A549 (cell line): ENCODE measurements at regions not wholly inside any gene's neighbourhood (a gene's known extent, or its start where the extent isn't known, plus 50 kb on each side); places are given as distances from the start of the nearest gene placed in this dataset.
"Not testable (repeated sequence)": the region's sequence is repeated elsewhere in the genome, so short reads cannot be mapped to it uniquely, and the experiment has no call there.

ENCODE experiments used
- ATAC-seq, 2 experiments: fragments of 200-7000 bp in 1 of 2; fragments of >200 bp in 1 of 2; cut with Nextera tagmentation in 1 of 2; cut with Tn5 transposase in 1 of 2; 3 replicates each; pipeline versions ENCODE4 v1.8.0 to v1.9.1; 2018 to 2020; ENCODE audit warnings: mild to moderate bottlenecking in 1 of 2, moderate library complexity in 1 of 2
- CTCF ChIA-PET: fragments of 300-600 bp; sonication (Branson Sonifier 250); formaldehyde crosslinking; extraction: SDS; loops from one replicate; lab custom pipeline; 2021; ENCODE audit warnings: antibody characterized with exemption, inconsistent platforms; lab: Yijun Ruan, JAX
- POLR2A ChIA-PET: fragments of 350-600 bp; formaldehyde crosslinking; extraction: SDS; loops from one replicate; lab custom pipeline; 2021; ENCODE audit warnings: antibody characterized with exemption, inconsistent platforms; lab: Yijun Ruan, JAX
- DNase-seq, 2 experiments: peaks; one replicate each; pipeline versions ENCODE4 v3.0.0 to v3.0.0-alpha.2; 2011 to 2016; ENCODE audit warnings: low read depth in 1 of 2, low spot score in 1 of 2
- FAIRE-seq: peaks from 2 replicates; lab custom pipeline; 2011; peaks lifted over from hg19 to GRCh38; lab: Jason Lieb, UNC
- H3K27ac ChIP-seq, 2 experiments: fragments of >200 bp; sonication (Bioruptor Twin); formaldehyde crosslinking; 3 replicates each; pipeline ENCODE4 v1.5.1; 2016 to 2017
- H3K4me1 ChIP-seq: fragments of >200 bp; sonication (Bioruptor Twin); formaldehyde crosslinking; 3 replicates; pipeline ENCODE4 v1.6.1; 2016
- H3K4me2 ChIP-seq: fragments of >200 bp; sonication (Bioruptor Twin); formaldehyde crosslinking; 3 replicates; pipeline ENCODE4 v1.6.1; 2016
- H3K4me3 ChIP-seq: fragments of >200 bp; sonication (Bioruptor Twin); formaldehyde crosslinking; 3 replicates; pipeline ENCODE4 v1.5.1; 2016
- H3K9me3 ChIP-seq: fragments of >200 bp; sonication (Bioruptor Twin); formaldehyde crosslinking; 3 replicates; pipeline ENCODE4 v1.6.1; 2016
- CHD2 ChIP-seq: fragments of 150-350 bp; IDR thresholded peaks from 2 replicates; pipeline ENCODE4 v1.6.1; 2014; ENCODE audit warnings: low read length; ENCODE audit not compliant: partially characterized antibody
- CHD4 ChIP-seq: fragments of 200-600 bp; sonication (generic); IDR thresholded peaks from 2 replicates; pipeline ENCODE4 v1.6.1; 2016; ENCODE audit warnings: antibody characterized with exemption, mild to moderate bottlenecking, borderline replicate concordance
- EHMT2 ChIP-seq: fragments of 200-600 bp; sonication (generic); IDR thresholded peaks from 2 replicates; pipeline ENCODE4 v1.6.1; 2016; ENCODE audit warnings: antibody characterized with exemption, low read depth, mild to moderate bottlenecking, moderate library complexity
- ESRRA ChIP-seq: fragments of 150-350 bp; IDR thresholded peaks from 2 replicates; pipeline ENCODE4 v1.6.1; 2014; ENCODE audit warnings: mild to moderate bottlenecking, low read length, borderline replicate concordance
- FOSB ChIP-seq: fragments of 250-450 bp; sonication (Bioruptor Pico); IDR thresholded peaks from 2 replicates; pipeline ENCODE4 v1.5.0; 2020; ENCODE audit warnings: mild to moderate bottlenecking, moderate library complexity
- GATA3 ChIP-seq: IDR thresholded peaks from 2 replicates; pipeline ENCODE4 v1.6.1; 2012; ENCODE audit warnings: borderline replicate concordance
- HDAC2 ChIP-seq: fragments of 200-600 bp; sonication (generic); IDR thresholded peaks from 2 replicates; pipeline ENCODE4 v1.6.1; 2016
- HOXB13 ChIP-seq: fragments of 250-450 bp; sonication (Bioruptor Pico); IDR thresholded peaks from 2 replicates; pipeline ENCODE4 v1.5.0; 2020; ENCODE audit warnings: low read depth, mild to moderate bottlenecking, moderate library complexity
- KDM1A ChIP-seq: fragments of 200-600 bp; sonication (generic); IDR thresholded peaks from 2 replicates; pipeline ENCODE4 v1.6.1; 2016; ENCODE audit warnings: low read depth, mild to moderate bottlenecking
- MAFK ChIP-seq: fragments of 450-650 bp; IDR thresholded peaks from 2 replicates; pipeline ENCODE4 v1.6.1; 2014; ENCODE audit not compliant: partially characterized antibody
- MAZ ChIP-seq: fragments of 150-350 bp; IDR thresholded peaks from 2 replicates; pipeline ENCODE4 v1.6.1; 2014; ENCODE audit warnings: antibody characterized with exemption, low read depth, low read length, borderline replicate concordance
- NPAS2 ChIP-seq: fragments of 250-450 bp; sonication (Bioruptor Pico); IDR thresholded peaks from 2 replicates; pipeline ENCODE4 v1.8.0; 2022; ENCODE audit warnings: mild to moderate bottlenecking, moderate library complexity, borderline replicate concordance
- NR3C1 ChIP-seq: fragments of >200 bp; sonication (Bioruptor Twin); formaldehyde crosslinking; IDR thresholded peaks from 3 replicates; pipeline ENCODE4 v1.6.1; 2017
- POLR2A ChIP-seq: IDR thresholded peaks from 2 replicates; pipeline ENCODE4 v1.6.1; 2012; ENCODE audit warnings: mild to moderate bottlenecking, low read length
- POLR2AphosphoS2 ChIP-seq: conservative IDR thresholded peaks from 2 replicates; pipeline ENCODE4 v1.6.1; 2012; ENCODE audit warnings: low read length, improper control_type of control experiment, inconsistent platforms
- SMC3 ChIP-seq: fragments of >200 bp; sonication (Bioruptor Twin); formaldehyde crosslinking; IDR thresholded peaks from 3 replicates; pipeline ENCODE4 v1.6.1; 2018; ENCODE audit warnings: inconsistent platforms
- SREBF2 ChIP-seq: fragments of 450-650 bp; IDR thresholded peaks from 2 replicates; pipeline ENCODE4 v1.6.1; 2014; ENCODE audit warnings: mild to moderate bottlenecking, moderate library complexity
- TP53 ChIP-seq: fragments of 250-450 bp; sonication (Bioruptor Pico); IDR thresholded peaks from 2 replicates; pipeline ENCODE4 v1.5.0; 2021; ENCODE audit warnings: mild to moderate bottlenecking, moderate library complexity
- ZC3H11A ChIP-seq: fragments of 450-650 bp; IDR thresholded peaks from 2 replicates; pipeline ENCODE4 v1.6.1; 2014; ENCODE audit warnings: antibody characterized with exemption, mild to moderate bottlenecking
- ZFP36 ChIP-seq: fragments of 450-650 bp; IDR thresholded peaks from 2 replicates; pipeline ENCODE4 v1.6.1; 2014; ENCODE audit warnings: borderline replicate concordance; ENCODE audit not compliant: partially characterized antibody
- WGBS: methylation state at CpG from one replicate; pipeline ENCODE4 v1.1.6; 2017; ENCODE audit errors: missing lambda C conversion rate; 5-methylcytosine and 5-hydroxymethylcytosine counted together
- TF ChIP-seq, protein P1 (sequence below): IDR thresholded peaks from 2 replicates; pipeline ENCODE4 v1.6.1; 2012
- TF ChIP-seq, protein P2 (sequence below): fragments of >200 bp; sonication (Bioruptor Twin); formaldehyde crosslinking; IDR thresholded peaks from 2 replicates; pipeline ENCODE4 v1.6.1; 2016
- TF ChIP-seq, protein P3 (sequence below): fragments of >200 bp; sonication (Bioruptor Twin); formaldehyde crosslinking; IDR thresholded peaks from 3 replicates; pipeline ENCODE4 v1.5.1; 2016
- TF ChIP-seq, protein P4 (sequence below): IDR thresholded peaks from 2 replicates; pipeline ENCODE4 v1.6.1; 2012

DNA sequence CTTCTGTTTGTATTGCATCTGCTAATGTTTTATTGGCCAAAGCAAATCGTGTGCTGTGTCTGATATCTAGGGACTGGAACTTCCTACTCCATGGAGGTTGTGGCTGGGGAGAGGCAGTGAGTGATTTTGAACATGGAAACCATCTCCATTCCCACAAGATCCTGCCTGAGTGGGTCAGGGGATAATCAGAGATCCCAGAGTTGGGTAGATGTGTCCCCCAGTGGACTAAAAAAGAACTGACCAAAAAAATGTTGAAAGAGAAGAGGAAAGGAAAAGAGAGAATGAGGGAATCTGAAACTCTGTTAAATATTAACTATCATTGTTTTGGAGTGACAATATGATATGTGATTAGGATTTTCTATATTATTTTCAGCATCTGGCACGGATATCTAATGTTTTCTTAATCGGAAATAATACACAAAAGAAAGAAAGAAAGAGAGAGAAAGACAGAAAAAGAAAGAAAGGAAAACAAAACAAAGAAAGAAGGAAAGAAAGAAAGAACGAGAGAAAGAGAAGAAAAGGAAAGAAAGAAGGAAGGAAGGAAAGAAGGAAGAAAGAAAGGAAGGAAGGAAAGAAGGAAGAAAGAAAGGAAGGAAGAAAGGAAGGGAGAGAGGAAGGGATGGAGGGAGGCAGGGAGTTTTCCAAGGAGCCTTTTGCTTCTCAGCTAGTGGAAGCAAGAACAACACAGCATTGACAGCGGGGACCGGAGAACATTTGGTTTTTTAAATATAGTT is 638.5 kb downstream of the CCSER2 start:
- Histone ChIP-seq H3K4me1 (no peaks in the 10 kb centered on the region), H3K4me3 (no peak overlapping the region), H3K4me2 (no peak overlapping the region), H3K9me3 (no peaks in the 10 kb centered on the region), H3K27ac (no peak overlapping the region)
- ATAC-seq (peak in 1 of 2 experiments; percentile 26; a peak in 1 of 6 replicates), FAIRE-seq (no peak), DNase-seq (no peak)
- TF ChIP-seq EHMT2 = no peak
- ChIA-PET POLR2A (no interaction called here), CTCF (no interaction called here)
- 22% methylated on average over 6 of the region's 6 CpGs for WGBS

DNA sequence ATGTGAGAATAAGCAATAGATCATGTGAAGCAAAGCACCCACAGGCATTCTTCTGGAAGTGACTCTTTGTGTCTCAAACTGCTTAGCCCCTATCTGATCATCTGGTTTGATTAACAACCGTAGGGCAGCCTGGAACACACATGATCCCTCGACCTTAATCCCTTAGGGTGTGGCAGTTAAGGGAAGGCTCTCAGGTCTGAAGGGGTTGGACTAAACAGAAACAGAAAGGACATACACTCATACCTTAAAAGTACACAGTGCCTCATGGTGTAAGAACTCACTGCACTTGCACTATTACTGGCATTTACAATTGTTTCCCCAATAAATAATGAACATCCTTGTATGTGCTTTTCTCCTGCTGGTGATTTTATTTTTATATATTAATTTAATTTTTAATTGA is 640.9 kb downstream of the CCSER2 start:
- H3K27ac ChIP-seq, DNase-seq, H3K4me2 ChIP-seq, FAIRE-seq, H3K4me1 ChIP-seq, CTCF ChIA-PET, ATAC-seq, POLR2A ChIA-PET, H3K9me3 ChIP-seq, H3K4me3 ChIP-seq: not testable (repeated sequence)
- 4% methylated on average over 2 of the region's 2 CpGs for WGBS

- FAIRE-seq (no peak), DNase-seq (no peak), ATAC-seq (no peak)
- no peaks in the 10 kb centered on the region for H3K9me3 ChIP-seq
- TF ChIP-seq HOXB13 (CRISPR knock-in tag) (no peak), TP53 (CRISPR knock-in tag) (no peak), MAZ (no peak), GATA3 (no peak), CHD4 (no peak), CHD2 (no peak), POLR2AphosphoS2 (no peak), EHMT2 (no peak), MAFK (no peak), ZC3H11A (no peak), SMC3 (no peak), POLR2A (no peak), ESRRA (no peak), ZFP36 (no peak), NR3C1 (no peak)
- TF ChIP-seq, protein P1, sequence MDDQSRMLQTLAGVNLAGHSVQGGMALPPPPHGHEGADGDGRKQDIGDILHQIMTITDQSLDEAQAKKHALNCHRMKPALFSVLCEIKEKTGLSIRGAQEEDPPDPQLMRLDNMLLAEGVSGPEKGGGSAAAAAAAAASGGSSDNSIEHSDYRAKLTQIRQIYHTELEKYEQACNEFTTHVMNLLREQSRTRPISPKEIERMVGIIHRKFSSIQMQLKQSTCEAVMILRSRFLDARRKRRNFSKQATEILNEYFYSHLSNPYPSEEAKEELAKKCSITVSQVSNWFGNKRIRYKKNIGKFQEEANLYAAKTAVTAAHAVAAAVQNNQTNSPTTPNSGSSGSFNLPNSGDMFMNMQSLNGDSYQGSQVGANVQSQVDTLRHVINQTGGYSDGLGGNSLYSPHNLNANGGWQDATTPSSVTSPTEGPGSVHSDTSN = no peak
- H3K4me3 ChIP-seq = no peak overlapping the region
- no peaks in the 10 kb centered on the region for H3K4me1 ChIP-seq
- CTCF ChIA-PET = no interaction called here
- WGBS = 0% methylated on average over 1 of the region's 1 CpG
- no peak overlapping the region for H3K27ac ChIP-seq
- no peak overlapping the region for H3K4me2 ChIP-seq
- POLR2A ChIA-PET = no interaction called here
Observed at GRCh38 chr10:84987039-84987438, 658.6 kb downstream of the CCSER2 start.

- no peak overlapping the region for H3K4me2 ChIP-seq
Observed at GRCh38 chr10:84988011-84988410, 659.6 kb downstream of the CCSER2 start.

GRCh38 chr10:84990713-84991112 is 662.3 kb downstream of the CCSER2 start:
- ChIA-PET POLR2A (no interaction called here), CTCF (no interaction called here)
- no peak for FAIRE-seq
- Histone ChIP-seq H3K4me1 (no peaks in the 10 kb centered on the region), H3K4me2 (no peak overlapping the region), H3K27ac (no peak overlapping the region), H3K9me3 (no peaks in the 10 kb centered on the region), H3K4me3 (no peak overlapping the region)
- WGBS = 60% methylated on average over 9 of the region's 9 CpGs
- ATAC-seq = no peak
- no peak for DNase-seq
- TF ChIP-seq, protein P2, sequence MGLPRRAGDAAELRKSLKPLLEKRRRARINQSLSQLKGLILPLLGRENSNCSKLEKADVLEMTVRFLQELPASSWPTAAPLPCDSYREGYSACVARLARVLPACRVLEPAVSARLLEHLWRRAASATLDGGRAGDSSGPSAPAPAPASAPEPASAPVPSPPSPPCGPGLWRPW = no peak
- TF ChIP-seq KDM1A (no peak), SREBF2 (no peak), HDAC2 (no peak), MAZ (no peak), FOSB (CRISPR knock-in tag) (no peak), NPAS2 (CRISPR knock-in tag) (no peak), GATA3 (no peak)
- TF ChIP-seq, protein P1 = no peak
- TF ChIP-seq, protein P3, sequence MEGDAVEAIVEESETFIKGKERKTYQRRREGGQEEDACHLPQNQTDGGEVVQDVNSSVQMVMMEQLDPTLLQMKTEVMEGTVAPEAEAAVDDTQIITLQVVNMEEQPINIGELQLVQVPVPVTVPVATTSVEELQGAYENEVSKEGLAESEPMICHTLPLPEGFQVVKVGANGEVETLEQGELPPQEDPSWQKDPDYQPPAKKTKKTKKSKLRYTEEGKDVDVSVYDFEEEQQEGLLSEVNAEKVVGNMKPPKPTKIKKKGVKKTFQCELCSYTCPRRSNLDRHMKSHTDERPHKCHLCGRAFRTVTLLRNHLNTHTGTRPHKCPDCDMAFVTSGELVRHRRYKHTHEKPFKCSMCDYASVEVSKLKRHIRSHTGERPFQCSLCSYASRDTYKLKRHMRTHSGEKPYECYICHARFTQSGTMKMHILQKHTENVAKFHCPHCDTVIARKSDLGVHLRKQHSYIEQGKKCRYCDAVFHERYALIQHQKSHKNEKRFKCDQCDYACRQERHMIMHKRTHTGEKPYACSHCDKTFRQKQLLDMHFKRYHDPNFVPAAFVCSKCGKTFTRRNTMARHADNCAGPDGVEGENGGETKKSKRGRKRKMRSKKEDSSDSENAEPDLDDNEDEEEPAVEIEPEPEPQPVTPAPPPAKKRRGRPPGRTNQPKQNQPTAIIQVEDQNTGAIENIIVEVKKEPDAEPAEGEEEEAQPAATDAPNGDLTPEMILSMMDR = no peak
- TF ChIP-seq, protein P4, sequence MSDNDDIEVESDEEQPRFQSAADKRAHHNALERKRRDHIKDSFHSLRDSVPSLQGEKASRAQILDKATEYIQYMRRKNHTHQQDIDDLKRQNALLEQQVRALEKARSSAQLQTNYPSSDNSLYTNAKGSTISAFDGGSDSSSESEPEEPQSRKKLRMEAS = no peak

More at GRCh38 chr10:84988011-84988410, 659.6 kb downstream of the CCSER2 start:
- ChIA-PET CTCF (no interaction called here), POLR2A (no interaction called here)
- DNase-seq (no peak), FAIRE-seq (no peak), ATAC-seq (no peak)
- whole genome bisulfite sequencing = 0% methylated on average over 2 of the region's 2 CpGs
- Histone ChIP-seq H3K4me3 (no peak overlapping the region), H3K9me3 (no peaks in the 10 kb centered on the region), H3K4me1 (no peaks in the 10 kb centered on the region), H3K27ac (no peak overlapping the region)
- TF ChIP-seq ESRRA (no peak), CHD2 (no peak), MAFK (no peak)
